Hematopoietic multipotent progenitor cell treated with erythropoietin and hydrocortisone succinate and interleukin-3 and kit ligand, for 17 days (in vitro differentiated cells): ENCODE measurements at regions not wholly inside any gene's neighbourhood (a gene's known extent, or its start where the extent isn't known, plus 50 kb on each side); places are given as distances from the start of the nearest gene placed in this dataset.
"Not testable (repeated sequence)": the region's sequence is repeated elsewhere in the genome, so short reads cannot be mapped to it uniquely, and the experiment has no call there.

Source experiments
- DNase-seq: peaks from one replicate; pipeline ENCODE4 v3.0.0-alpha.2; 2015; ENCODE audit warnings: low spot score

DNA sequence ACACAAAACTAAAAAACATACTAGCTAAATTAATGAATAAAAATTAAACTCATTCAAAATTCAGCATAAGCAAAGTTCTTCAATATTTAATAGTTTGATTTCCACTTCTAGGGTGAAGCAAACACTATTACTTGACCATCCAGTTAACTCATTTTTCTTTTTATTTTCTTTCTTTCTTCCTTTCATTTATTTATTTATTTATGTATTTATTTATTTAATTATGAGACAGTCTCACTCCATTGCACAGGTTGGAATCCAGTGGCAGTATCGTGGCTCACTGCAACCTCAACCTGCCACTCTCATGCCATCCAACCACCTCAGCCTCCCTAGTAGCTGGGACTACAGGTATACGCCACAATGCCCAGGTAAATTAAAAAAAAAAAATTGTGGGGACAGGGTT, 2069.5 kb downstream of the NCAM2 start:
- no peak for DNase-seq

DNA sequence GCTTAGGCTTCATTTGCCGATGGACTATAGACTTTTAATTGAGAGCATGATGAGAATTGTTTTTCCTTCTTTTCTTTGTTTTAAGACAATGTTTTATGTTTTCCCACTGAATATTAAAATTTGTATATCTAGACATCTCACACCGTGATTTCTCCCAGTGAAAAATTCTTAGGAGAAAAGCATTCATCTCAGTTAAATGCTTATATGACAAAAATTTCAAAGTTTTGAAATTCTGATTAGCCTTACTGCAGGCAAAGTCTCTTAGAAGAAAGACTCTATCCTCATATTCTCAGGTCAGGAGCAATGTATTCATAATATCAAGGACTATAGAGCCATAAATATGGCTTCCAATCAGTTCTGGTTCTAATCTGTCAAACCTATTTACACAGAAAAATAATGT, 2085.0 kb downstream of the NCAM2 start:
- DNase-seq: no peak

DNA sequence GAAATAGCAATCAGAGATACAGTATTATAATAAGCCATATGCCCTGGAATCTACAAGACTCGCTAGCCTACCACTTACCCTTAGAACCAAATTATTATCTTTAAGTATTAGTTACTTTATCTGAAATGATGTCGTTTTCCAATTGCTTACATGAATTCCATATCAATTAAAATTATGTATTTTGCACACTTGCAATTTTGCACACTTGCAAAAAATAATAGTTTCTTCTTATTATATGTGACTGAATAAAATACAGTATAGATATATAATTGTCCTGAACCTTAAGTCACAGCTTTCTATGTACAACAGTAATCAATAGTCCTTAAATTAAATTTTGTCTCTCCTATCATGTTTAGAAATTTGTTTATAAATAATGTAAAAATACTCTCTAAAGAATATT, 2095.1 kb downstream of the NCAM2 start:
- DNase-seq: no peak

DNA sequence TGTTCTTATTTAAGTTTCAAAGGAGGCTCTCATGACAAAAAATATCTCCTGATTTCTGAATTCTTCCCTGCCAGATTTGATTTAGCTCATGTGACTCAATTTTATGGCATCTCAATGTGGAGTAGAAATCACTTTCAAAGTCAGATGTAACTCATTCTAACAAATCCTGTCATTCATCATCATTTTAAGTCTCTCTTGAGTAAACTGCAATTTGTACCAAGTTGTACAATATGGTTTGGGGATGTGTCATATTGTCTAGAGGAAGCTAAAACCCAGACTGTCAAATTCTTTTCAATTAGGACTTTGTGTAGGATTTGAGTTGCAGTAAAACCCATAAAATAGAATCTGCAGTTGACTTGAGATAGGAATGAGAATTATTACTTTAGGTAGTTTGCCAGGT, 2101.0 kb downstream of the NCAM2 start:
- DNase-seq: no peak

DNA sequence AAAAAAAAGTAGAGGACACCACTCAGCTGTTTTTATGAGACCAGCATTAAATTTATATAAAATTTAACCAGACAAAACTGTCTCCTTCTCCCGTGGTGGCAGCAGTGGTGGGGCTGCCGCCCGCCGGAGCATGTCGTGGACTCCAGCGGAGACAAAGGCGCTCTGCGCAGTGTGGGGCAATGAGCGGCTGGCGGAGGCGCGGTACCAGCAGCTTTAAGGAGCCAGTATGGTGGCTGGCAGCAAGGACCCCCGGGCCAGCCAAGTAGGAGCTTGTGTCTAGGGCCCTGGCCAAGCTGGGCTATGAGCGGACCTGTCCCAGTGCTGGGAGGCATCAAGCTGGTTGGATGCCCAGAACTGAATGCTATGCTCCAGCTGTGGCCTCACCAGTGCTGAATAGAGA, 2102.9 kb downstream of the NCAM2 start:
- no peak for DNase-seq

DNA sequence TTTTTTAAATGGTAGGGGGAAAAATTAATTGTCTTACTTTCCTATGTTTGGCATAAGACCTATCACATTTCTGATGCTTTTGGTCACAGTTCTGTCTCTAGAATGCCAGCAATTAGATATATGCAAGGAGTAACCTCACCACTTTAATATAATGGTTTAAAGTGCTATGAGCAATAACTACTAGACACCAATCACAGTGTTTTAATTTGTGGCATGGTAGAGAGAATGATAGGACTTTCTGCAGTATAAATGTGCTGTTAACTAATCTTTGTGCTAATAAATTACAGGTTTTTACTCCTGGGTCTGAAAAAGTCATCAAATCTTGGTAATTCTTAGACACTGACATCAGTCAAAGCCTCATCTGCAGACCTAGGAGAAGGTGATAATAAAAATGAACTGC, 2110.3 kb downstream of the NCAM2 start:
- no peak for DNase-seq

DNA sequence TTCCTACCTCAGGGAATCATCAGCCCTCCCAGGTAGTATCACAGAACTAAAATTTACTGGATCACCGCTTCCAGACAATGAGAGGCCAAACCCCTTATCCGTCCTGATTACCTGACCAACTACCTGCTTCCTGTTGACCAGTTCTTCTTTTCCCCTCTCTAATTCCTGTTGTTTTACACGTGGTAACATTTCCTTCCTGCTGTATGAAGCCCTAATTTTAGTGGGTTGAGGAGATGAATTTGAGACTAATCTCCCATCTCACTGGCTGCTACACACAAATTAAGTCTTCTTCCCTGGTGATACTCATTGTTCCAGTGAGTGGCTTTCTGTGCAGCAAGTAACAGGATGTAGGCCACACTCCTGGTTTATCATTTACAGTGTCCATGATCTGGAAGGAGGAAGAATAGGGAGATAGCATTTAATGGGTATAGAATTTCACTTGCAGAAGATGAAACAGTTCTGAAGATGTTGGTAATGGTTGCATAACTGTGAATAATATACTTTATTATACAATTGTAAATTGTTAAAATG, 2112.9 kb downstream of the NCAM2 start:
- no peak for DNase-seq

DNA sequence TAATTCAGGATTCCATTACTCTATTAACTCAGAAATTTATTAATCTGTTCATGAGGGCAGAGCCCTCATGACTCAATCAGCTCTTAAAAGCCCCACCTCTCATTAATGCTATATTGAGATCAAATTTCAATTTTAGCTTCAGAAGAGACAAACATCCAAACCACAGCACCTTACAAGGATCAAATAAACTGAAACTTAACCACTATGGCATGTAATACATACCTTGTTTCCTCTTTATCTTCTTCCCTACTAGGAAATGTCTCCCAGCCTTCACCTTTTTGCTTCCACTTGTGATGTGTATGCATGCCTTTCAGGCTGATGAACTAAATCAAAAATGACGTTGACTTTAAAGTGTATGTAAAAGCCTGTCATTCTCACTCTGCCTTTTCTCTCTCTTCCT, 2121.3 kb downstream of the NCAM2 start:
- no peak for DNase-seq

DNA sequence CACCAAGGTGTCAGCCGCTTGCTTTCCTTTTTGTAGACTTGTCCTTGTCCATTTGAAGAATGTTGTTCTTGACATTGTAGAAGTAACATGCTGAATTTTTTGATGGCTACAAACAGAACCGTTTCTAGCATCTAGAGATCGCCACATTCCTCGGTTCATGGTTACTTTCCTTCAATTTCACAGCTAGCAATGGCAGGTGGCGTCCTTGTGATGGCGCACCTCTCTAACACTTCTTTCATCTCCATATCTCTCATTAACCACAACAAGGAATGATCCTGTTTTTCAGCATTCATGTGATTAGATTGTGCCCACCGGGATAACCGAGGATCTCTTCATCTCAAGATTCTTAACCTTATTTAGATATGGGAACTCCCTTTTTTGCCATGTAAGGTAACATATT, 2129.8 kb downstream of the NCAM2 start:
- DNase-seq: no peak

DNA sequence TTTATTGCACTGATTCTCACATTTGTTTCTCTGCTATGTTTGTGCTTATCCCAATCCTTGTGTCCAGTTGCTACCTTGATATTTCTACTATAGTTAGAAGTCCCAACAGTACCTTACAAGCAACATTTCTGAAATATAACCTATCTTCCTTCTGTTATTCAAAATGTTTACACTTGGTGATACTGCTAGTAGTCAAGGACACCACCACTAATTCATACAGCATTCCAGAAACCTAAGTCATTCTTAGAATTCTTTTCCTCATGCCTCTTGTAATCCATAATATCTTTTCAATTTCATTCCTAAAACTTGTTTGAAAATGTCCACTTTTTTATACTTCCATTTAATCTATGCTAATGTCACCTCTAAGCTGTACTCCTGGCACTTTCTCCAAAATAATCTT, 2132.1 kb downstream of the NCAM2 start:
- DNase-seq: no peak

DNA sequence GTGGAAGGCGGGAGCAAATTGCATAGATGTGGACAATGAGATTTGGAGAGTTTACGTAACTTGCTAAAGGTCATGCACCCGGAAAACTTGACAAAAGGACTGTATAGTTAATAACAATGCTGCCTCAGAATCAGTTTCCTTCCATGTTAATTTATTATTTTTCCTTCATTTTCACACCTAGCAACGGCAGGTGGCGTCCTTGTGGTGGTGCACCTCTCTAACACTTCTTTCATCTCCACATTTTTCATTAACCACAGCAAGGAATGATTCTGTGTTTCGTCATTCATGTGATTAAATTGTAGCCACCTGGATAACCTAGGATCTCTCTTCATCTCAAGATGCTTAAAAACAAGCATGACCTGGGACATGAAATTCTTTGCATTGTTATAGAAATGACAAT, 2133.0 kb downstream of the NCAM2 start:
- DNase-seq: no peak

DNA sequence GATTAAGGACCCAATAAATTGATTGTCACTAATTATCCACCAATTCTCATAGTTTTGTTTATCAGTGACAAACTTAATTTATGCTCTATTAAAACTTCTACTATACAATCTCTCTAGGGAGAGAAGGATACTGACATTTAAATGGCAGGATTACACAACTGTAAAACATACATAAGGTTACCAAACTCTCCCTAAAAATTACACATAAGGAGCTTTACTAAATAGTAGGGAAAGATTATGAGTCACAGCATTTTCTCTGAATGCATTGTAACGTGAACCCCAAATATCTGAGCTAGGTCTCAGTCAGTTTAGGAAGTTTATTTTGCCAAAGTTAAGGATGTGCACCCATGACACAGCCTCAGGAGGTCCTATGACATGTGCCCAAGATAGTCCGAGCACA, 2140.6 kb downstream of the NCAM2 start:
- DNase-seq: no peak

DNA sequence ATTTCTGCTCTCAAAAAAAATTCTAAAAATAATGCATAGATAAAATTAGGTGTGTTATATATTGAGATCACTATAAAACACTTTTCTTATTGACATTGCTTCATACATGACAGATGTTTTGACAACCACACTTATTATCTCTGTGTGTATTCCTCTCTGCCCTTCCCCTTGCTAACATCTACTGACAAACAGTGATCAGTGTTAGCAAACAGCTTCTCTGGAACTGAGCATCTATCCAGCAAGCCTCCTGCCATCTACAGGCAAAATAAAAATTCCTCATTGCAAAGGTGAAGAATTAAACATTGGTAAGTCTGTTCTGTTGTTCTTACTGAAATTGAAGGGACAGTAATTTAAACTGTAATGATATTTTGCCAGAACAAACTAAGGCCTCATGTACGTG, 2153.9 kb downstream of the NCAM2 start:
- DNase-seq: no peak

DNA sequence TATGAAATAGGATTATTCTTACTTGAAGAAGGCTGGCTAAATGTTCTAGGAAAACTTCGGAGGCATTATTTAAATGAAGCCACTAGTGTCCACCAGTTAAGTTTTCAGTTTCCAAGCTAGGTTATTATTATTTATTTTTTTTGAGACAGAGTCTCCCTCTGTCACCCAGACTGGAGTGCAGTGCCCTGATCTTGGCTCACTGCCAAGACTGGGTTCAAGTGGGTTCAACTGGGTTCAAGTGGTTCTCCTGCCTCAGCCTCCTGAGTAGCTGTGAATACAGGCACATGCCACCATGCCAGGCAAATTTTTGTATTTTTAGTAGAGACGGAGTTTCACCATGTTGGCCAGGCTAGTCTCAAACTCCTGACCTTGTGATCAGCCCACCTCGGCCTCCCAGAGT, 2155.6 kb downstream of the NCAM2 start:
- not testable (repeated sequence) for DNase-seq

DNA sequence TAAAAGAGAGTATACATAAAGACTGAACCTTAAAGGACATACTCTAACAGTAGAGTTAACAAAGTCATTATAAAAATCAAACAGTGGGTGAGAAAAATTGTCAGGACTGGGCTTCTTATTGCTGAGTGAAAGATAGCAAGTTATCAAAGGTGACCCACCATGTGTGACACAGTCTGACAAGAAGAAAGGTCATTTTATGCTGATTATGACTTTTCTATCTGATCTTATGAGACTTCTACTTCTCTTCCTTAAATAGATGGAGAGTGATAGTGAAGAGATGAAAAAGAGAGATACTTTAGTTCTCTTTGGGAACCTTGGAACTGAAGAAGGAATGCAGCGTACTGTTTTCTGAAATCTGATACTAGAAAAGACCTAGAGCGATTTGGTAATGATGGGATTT, 2157.1 kb downstream of the NCAM2 start:
- no peak for DNase-seq

DNA sequence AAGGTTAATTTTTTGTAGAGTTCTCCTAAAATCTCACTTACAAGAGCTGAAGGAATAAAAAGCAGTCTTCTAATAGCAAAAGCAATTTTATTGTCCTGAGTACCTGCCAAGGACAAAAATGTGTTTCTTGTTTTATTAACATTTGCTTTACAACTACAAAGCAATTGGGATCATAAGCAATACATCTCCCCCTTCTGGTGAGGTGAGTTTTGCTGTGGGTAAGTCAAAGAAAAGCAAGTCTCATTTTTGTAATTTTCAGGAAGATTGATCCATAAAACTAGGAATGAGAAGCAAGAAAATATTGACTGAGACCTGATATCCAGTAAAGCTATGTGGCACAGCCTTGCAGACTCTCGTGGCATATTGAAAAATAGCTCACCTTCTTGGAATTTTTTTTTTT, 2162.7 kb downstream of the NCAM2 start:
- DNase-seq: no peak

DNA sequence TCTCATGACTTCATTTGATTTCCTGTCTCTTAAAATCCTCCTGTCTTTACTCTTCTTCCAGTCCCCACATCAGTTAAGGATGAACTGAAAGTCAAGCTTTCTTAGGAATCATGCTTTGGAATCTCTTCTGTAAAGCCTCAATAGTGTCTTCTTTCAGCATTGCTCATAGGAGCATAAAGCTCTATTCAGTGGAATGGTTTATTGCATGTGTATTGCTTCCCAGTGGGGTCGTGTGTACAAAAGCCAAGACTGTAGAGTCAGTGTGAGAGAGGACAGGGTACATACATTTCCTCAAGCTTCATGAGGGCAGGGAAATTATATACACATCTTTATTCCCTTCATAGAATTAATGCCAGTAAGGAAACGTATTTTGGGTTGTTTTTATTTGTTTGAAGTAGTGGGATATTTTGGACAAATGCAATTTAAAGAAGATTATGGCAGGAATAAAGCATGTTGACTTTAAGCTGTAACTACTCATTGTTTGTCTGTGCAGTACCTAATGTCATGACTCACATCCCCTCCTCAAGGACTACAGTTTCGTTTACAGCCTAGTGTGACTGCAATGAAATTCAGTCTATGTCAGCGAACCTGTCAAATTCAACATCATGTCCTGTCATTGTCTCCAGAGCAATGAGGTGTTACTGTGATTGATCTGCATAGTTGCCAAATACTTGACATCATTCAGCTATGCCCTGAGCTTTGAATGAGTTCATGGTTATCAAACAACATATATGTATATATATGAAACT, 2164.2 kb downstream of the NCAM2 start:
- no peak for DNase-seq
